Mesenteric fat pad (tissue), 1 donor: ENCODE measurements at regions not wholly inside any gene's neighbourhood (a gene's known extent, or its start where the extent isn't known, plus 50 kb on each side); places are given as distances from the start of the nearest gene placed in this dataset.
"Not testable (repeated sequence)": the region's sequence is repeated elsewhere in the genome, so short reads cannot be mapped to it uniquely, and the experiment has no call there.

Experiments used
- DNase-seq: peaks from one replicate; pipeline ENCODE4 v3.0.0-alpha.2; 2020; ENCODE audit warnings: low spot score
- donor health status: DM: yes; HTN: yes; CAD: no.

GRCh38 chr22:48780597-48781277, 1046.9 kb downstream of the BRD1 start:
- DNase-seq, result no peak

GRCh38 chr22:48779661-48780596, 1047.7 kb downstream of the BRD1 start:
- DNase-seq, result no peak

- DNase-seq, result peak; percentile 85
Observed at GRCh38 chr22:48779211-48779643, 1048.4 kb downstream of the BRD1 start.

GRCh38 chr22:48778308-48779195, 1049.1 kb downstream of the BRD1 start:
- no peak for DNase-seq

GRCh38 chr22:48772286-48772907, 1055.3 kb downstream of the BRD1 start:
- DNase-seq, result no peak

GRCh38 chr22:48765595-48765994, 1062.1 kb downstream of the BRD1 start:
- DNase-seq, result peak; percentile 22

GRCh38 chr22:48761546-48761945, 1066.1 kb downstream of the BRD1 start:
- DNase-seq, result peak; percentile 79

- DNase-seq, result peak; percentile 39
Observed at GRCh38 chr22:48760481-48761390, 1066.9 kb downstream of the BRD1 start.

GRCh38 chr22:48758881-48759875, 1068.5 kb downstream of the BRD1 start:
- DNase-seq, result peak; percentile 84

GRCh38 chr22:48757985-48758561, 1069.6 kb downstream of the BRD1 start:
- DNase-seq, result peak; percentile 62

GRCh38 chr22:48757581-48757980, 1070.1 kb downstream of the BRD1 start:
- peak; percentile 85 for DNase-seq

GRCh38 chr22:48757135-48757534, 1070.5 kb downstream of the BRD1 start:
- DNase-seq, result not testable (repeated sequence)

- peak; percentile 73 for DNase-seq
Observed at GRCh38 chr22:48756146-48757111, 1071.2 kb downstream of the BRD1 start.

- DNase-seq, result peak; percentile 83
Observed at GRCh38 chr22:48755059-48755949, 1072.4 kb downstream of the BRD1 start.

GRCh38 chr22:48754611-48755058, 1073.0 kb downstream of the BRD1 start:
- peak; percentile 57 for DNase-seq
